Germinal center (tissue), 1 donor: ENCODE measurements at regions not wholly inside any gene's neighbourhood (a gene's known extent, or its start where the extent isn't known, plus 50 kb on each side); places are given as distances from the start of the nearest gene placed in this dataset.
"Not testable (repeated sequence)": the region's sequence is repeated elsewhere in the genome, so short reads cannot be mapped to it uniquely, and the experiment has no call there.

Source experiments
- DNase-seq: peaks from one replicate; pipeline ENCODE4 v3.0.0; 2012; ENCODE audit warnings: mixed read lengths, low spot score

- DNase-seq: not testable (repeated sequence)
These were observed 69.6 kb upstream of the CCDC6 start for GRCh38 chr10:59975918-59976317.

DNA sequence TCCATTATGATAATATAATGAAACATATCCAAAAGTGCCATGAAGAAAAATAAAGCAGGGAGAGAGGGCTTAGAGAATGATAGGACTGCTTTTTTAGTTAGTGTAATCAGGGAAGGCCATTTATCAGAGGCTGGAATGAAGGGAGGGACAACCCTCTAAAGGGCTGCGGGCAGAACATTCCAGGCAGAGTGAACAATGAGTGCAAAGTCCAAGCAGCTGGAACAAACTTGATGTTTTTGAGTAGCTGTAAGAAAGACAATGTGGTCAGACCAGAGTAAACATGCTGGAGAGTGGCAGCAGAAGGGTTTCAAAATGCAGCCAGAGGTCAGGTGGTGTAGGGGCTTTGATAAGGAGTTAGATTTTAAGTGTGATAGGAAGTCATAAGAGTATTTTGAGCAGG lies 65.6 kb upstream of the CCDC6 start:
- DNase-seq: no peak

DNA sequence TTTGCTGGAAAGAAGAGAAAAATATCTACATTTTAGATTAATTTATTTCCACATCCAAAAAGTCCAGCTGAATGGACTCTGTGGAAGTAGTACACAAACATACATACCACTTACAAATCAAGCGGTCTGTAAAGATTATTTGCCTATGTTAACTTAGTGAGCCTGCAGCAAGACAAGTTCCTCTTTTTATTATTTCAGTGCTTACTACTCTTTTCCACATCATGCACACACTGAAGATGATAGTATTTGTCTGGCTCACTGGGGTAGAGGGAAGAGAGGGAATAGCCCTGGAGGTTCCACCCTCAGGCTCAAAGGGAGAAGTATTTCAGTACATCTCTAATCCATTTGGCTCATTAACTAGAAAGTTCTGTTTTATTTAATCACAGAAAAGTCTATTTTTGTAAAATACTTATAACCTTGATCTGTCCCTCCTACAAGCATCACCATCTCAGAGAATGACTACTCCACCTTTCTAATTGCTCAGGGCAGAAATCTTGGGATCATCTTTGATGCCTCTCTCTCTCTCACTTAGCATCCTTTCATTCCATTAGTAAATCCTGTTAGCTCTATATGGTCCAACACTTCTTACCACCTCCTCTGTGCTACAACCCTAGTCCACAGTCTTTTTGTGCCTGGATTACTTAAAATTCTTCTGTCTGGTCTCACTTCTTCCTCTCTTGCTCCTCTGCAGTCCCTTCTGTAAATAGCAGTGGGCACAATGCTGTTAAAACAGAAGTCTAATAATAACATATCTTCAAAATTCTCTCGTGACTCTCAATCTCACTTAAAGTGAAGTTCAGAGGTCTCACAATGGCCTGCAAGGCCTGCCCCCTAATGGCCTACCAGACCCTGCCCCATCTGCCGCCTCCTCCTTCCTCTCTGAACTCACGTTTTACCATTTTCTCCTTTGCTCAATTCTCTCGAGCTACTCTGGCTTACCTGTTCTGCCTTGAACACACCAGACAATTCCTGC lies 64.3 kb upstream of the CCDC6 start:
- peak; percentile 72 for DNase-seq

GRCh38 chr10:59968705-59969104 lies 62.3 kb upstream of the CCDC6 start:
- DNase-seq: no peak

DNA sequence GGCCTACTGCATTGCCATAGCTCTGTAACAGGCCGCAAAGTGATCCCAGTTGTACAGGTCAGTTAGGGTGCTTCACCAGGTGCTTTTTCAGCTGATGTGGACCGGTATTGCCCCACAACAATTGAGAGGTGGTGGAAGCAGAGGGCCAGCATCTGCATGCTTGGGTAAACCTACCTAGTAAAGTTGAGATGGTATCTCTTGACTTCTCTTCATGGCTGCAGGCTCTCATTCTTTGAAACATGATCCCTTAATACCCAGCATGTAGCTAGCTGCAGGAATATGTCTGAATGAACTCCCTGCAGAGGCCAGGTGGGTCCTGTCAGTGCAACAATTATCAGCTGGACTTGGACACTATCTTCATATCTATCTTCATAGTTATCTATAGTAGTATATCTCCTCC lies 60.7 kb upstream of the CCDC6 start:
- no peak for DNase-seq

GRCh38 chr10:59965899-59966650 lies 59.7 kb upstream of the CCDC6 start:
- no peak for DNase-seq

DNA sequence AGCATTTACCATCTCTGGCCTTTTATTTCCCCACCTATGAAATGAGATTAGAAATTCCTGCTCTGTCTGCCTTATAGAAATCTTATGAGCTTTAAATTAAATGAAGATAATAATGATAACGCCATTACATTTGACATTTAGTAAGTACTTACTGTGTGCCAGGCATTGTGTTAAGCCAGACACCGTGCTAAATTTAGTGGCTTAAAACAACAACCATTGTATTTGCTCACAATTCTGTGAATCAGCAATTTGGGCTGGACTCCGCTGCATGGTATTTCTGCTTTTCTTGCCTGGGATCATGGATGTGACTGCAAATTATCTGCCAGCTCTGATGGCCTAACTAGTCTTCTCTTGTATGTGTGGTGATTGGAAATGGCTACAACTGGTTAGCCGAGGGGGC lies 56.4 kb upstream of the CCDC6 start:
- DNase-seq: no peak

- DNase-seq: no peak
These were observed 54.4 kb upstream of the CCDC6 start for GRCh38 chr10:59960751-59961150.

GRCh38 chr10:59959504-59960018 lies 53.2 kb upstream of the CCDC6 start:
- DNase-seq: no peak

DNA sequence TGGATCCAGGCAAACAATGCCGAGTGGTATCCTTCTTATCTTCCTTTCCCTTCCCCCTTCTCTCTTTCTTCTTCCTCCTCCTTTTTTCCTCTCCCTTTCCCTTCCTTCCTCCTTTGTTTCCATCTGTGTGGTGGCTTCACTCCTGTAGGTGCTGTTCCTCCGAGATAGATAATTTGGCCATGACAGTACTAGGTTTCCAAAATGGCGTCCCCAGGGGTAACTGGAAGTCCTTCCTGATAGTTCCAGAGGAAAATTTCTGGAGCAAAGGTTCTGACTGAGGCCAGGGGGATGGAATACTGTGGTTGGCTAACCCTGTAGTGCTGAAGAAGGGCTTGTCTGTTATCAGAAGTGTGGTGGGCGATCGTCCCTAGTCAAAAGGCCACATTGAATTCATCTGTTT lies 52.5 kb upstream of the CCDC6 start:
- no peak for DNase-seq

DNA sequence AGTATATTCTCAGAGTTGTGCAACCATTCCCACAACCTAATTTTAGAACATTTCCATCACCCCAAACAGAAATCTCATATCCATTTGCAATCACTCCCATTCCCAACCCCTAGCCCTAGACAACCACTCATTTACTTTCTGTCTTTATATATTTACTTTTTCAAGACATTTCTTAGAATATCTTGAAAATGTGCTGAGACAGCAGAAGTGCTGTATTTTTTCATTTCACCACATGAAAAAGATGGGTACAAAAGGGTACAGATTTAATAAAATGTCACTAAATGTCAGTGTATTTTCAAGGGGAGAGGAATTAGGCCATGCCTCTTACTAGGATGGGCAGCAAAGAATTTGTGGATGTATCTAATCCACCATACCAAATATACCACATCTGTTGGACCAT lies 51.6 kb upstream of the CCDC6 start:
- DNase-seq: no peak
